Esophagus squamous epithelium (tissue), 5 donors: ENCODE measurements at regions not wholly inside any gene's neighbourhood (a gene's known extent, or its start where the extent isn't known, plus 50 kb on each side); places are given as distances from the start of the nearest gene placed in this dataset.

Experiments used
- DNase-seq: peaks from one replicate; lab custom pipeline; 2025; lab: John Stamatoyannopoulos, UW
- H3K27ac ChIP-seq, 4 donors: fragments of 200-600 bp; sonication (generic); one replicate each; pipeline ENCODE4 v1.5.1; 2016 to 2019; ENCODE audit warnings: mild to moderate bottlenecking in 1 of 4
- H3K27me3 ChIP-seq, 4 donors: fragments of 200-600 bp; sonication (generic); 1 replicate in 3 of 4; 2 replicates in 1 of 4; pipeline versions ENCODE4 v1.5.1 to v1.6.0; 2017 to 2021; ENCODE audit warnings: antibody characterized with exemption in 1 of 4
- H3K36me3 ChIP-seq, 3 donors: fragments of 200-600 bp; sonication (generic); one replicate each; pipeline ENCODE4 v1.5.1; 2016 to 2019
- H3K4me1 ChIP-seq, 3 donors: fragments of 200-600 bp; sonication (generic); one replicate each; pipeline ENCODE4 v1.5.1; 2017 to 2019
- H3K4me3 ChIP-seq, 4 donors: fragments of 200-600 bp; sonication (generic); 1 replicate in 3 of 4; 2 replicates in 1 of 4; pipeline ENCODE4 v1.5.1; 2016 to 2019; ENCODE audit warnings: mild to moderate bottlenecking in 2 of 4, moderate library complexity in 1 of 4
- H3K9me3 ChIP-seq, 3 donors: fragments of 200-600 bp; sonication (generic); one replicate each; pipeline ENCODE4 v1.5.1; 2016 to 2019
- CTCF ChIP-seq, 6 experiments: fragments of 450-650 bp in 4 of 6; fragments of 200-600 bp in 2 of 6; sonication (generic) in 2 of 6; IDR thresholded peaks; one replicate each; pipeline ENCODE4 v1.5.1; 2016 to 2019; ENCODE audit warnings: antibody characterized with exemption in 6 of 6, mild to moderate bottlenecking in 4 of 6, moderate library complexity in 4 of 6
- POLR2A ChIP-seq, 4 donors: fragments of 450-650 bp; IDR thresholded peaks; one replicate each; pipeline ENCODE4 v1.6.1; 2017; ENCODE audit warnings: antibody characterized with exemption in 4 of 4, mild to moderate bottlenecking in 4 of 4, moderate library complexity in 3 of 4
- WGBS, 2 donors: methylation state at CpG; one replicate each; pipeline ENCODE4 v1.1.5; 2018; 5-methylcytosine and 5-hydroxymethylcytosine counted together
- intact Hi-C: fragments of 100-400 bp; cut with DNase I; formaldehyde crosslinking; loops from one replicate; pipeline ENCODE4 v1.15.0; 2022
- donor health status: DM: yes; HTN: yes; CAD: no.

DNA sequence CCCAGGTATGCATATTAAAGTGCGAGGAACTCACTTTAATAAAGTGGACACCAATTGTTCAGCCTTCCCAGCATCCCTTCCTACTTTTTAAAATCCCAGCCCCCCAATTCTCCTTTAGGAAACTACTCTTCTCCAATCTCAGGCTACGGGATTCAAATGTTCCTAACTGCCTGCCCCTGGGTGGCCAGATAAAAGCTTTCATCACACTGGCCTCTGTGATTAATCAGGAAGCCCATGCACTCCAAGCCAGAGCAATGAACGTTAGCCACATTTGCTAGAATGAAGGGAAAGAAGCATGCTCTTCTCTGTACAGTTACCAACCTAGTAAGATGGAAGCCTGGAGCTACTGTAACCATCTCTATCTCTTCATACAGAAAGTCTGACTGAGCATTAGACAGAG lies 250.3 kb upstream of the UBE2E2 start:
- no peak for TF ChIP-seq POLR2A (IDR thresholded peaks at IDR 0.05)
- no peak for TF ChIP-seq CTCF (IDR thresholded peaks at IDR 0.05)
- Histone ChIP-seq H3K4me3 (no peak overlapping the region), H3K27me3 (no peaks in the 10 kb centered on the region), H3K27ac (no peak overlapping the region), H3K4me1 (peaks cover 0 to 7% (median 0%) of the 10 kb centered on the region in 3 donors), H3K9me3 (no peaks in the 10 kb centered on the region), H3K36me3 (no peaks in the 10 kb centered on the region)
- intact Hi-C loops = no loop called here
- DNase-seq = no peak
- 83% methylated on average over 3 of the region's 3 CpGs for WGBS, 2 donors

DNA sequence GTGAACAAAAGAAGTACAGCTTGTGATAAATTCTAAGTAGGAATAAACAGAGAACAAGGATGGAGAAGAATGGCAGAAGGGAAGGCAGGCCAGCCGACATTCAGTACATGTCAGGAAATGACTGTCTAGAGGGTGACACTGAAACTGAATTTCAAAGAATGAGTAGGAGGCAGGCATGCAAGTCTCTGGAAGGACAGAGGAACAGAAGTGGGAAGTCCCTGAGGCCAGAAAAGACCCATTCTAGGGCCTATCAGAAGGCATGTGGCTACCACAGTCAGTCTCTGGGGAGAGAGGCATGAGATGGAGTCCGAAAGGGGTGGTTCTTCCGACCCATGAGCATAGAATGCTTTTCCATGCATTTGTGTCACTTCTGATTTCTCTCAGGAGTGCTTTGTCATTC lies 243.5 kb upstream of the UBE2E2 start:
- DNase-seq = no peak
- H3K27ac ChIP-seq = no peak overlapping the region
- H3K4me3 ChIP-seq = no peak overlapping the region
- TF ChIP-seq POLR2A (IDR thresholded peaks at IDR 0.05) (no peak), CTCF (IDR thresholded peaks at IDR 0.05) (no peak)
- peaks cover 0 to 9% (median 0%) of the 10 kb centered on the region in 3 donors for H3K4me1 ChIP-seq
- 52 to 71% methylated on average over 3 of the region's 3 CpGs for WGBS, 2 donors
- intact Hi-C loops = no loop called here
- no peaks in the 10 kb centered on the region for H3K9me3 ChIP-seq
- no peaks in the 10 kb centered on the region for H3K36me3 ChIP-seq
- peaks cover 0 to 6% (median 0%) of the 10 kb centered on the region in 4 donors for H3K27me3 ChIP-seq

DNA sequence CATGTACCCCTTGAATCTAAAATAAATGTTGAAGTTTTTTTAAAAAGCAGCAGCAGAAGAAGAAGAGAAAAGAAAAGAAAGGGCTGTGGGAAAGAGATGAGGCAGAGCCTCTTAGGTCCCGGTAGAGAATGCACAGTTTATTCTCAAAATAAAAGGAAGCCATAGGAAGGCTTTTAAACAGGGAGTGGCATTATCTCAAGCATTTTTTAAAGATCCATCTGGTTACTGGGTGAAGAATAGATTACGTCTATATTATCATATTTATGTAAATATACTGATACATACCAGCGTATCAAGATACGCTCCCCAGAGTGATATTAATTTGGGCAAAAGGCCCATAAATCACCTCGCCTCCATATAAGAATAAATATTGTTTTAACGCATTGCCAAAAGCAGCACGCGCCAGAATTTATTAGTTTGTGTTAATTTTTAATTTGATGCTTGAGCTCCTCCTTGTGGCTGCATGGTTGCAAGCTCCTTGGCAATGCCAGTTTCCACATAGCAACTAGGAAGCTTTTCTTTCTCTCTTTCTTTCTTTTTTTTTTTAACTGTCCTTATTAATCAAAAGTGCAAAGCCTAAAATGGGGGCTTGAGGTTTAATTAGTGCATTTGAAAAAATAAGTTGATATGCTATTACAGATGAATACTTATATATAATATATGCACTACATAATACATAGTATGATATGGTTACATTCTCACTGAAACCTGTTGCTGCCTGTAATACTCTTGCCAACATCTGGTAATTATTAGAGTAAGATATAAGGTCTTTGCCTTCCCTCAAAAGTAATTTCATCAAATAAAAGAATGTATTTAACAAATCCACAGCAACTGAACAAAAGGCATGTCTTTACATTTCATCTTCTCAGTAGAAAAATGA lies 242.8 kb upstream of the UBE2E2 start:
- no peak for DNase-seq
- Histone ChIP-seq H3K9me3 (no peaks in the 10 kb centered on the region), H3K4me1 (peaks cover 0 to 9% (median 0%) of the 10 kb centered on the region in 3 donors), H3K27ac (no peak overlapping the region), H3K4me3 (peak overlapping the region in 1 of 4 donors; percentile 38), H3K27me3 (peaks cover 0 to 6% (median 0%) of the 10 kb centered on the region in 4 donors), H3K36me3 (no peaks in the 10 kb centered on the region)
- WGBS, 2 donors = 5 to 20% methylated on average over 8 of the region's 8 CpGs
- TF ChIP-seq CTCF (IDR thresholded peaks at IDR 0.05) = peak; percentile 47 to 67 (median 58)
- TF ChIP-seq POLR2A (IDR thresholded peaks at IDR 0.05) = no peak
- intact Hi-C loops = loop anchor here (10.0 kb wide), 1 partner anchor 396 kb away; no protein-coding TSS in a partner anchor

DNA sequence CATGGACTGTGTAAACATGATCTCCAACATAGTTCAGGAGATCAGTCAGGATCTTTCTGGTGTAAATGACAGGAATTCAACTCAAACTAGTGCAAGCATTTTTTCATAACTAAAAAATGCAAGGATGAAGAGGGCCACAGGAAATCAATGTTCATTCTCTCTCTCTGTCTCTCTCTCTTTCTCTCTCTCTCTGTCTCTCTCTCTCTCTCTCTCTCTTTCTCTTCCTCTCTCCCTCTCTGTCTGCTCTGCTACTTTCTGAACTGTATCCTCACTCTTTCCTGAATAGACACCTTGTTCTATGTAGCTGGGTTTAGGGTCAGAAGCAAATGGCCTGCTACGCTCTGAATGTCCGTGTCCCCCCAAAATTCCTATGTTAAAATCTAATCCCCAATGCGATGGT lies 240.9 kb upstream of the UBE2E2 start:
- H3K27ac ChIP-seq = no peak overlapping the region
- TF ChIP-seq CTCF (IDR thresholded peaks at IDR 0.05) = no peak
- no peak for TF ChIP-seq POLR2A (IDR thresholded peaks at IDR 0.05)
- intact Hi-C loops = loop anchor here (10.0 kb wide), 1 partner anchor 397 kb away; no protein-coding TSS in a partner anchor
- H3K4me1 ChIP-seq = peaks cover 0 to 9% (median 0%) of the 10 kb centered on the region in 3 donors
- H3K4me3 ChIP-seq = no peak overlapping the region
- WGBS, 2 donors = 79 to 86% methylated on average over 2 to 3 of the region's 3 CpGs
- H3K9me3 ChIP-seq = no peaks in the 10 kb centered on the region
- H3K36me3 ChIP-seq = no peaks in the 10 kb centered on the region
- peaks cover 0 to 6% (median 0%) of the 10 kb centered on the region in 4 donors for H3K27me3 ChIP-seq
- DNase-seq = no peak

DNA sequence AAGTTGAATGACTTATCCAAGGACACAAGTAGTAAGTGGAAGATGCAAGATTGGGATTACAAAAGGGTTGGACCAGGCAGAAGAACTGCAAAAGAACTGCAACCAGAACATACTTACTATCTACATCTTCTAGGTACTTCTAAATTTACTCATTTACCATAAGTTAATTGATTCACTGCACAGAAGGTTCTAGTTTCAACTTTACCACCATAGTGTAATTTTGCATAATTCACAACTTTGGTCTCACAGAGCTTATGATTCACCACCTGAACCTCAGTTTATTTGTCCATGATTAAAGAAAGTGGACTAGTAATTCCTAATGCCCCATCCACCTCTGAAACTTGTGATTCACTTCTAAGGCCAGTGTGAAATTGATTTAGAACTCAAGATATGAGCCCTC lies 236.8 kb upstream of the UBE2E2 start:
- Histone ChIP-seq H3K9me3 (no peaks in the 10 kb centered on the region), H3K4me1 (no peaks in the 10 kb centered on the region), H3K27me3 (peaks cover 0 to 6% (median 0%) of the 10 kb centered on the region in 4 donors), H3K4me3 (no peak overlapping the region), H3K36me3 (no peaks in the 10 kb centered on the region), H3K27ac (no peak overlapping the region)
- intact Hi-C loops = loop anchor here (10.0 kb wide), 1 partner anchor 402 kb away; no protein-coding TSS in a partner anchor
- no peak for DNase-seq
- TF ChIP-seq CTCF (IDR thresholded peaks at IDR 0.05) (no peak), POLR2A (IDR thresholded peaks at IDR 0.05) (no peak)
